ENCODE measurements at regions not wholly inside any gene's neighbourhood (a gene's known extent, or its start where the extent isn't known, plus 50 kb on each side); places are given as distances from the start of the nearest gene placed in this dataset.

- no peak overlapping the region for H3K27ac ChIP-seq
- intact Hi-C loops (cut with DNase I; ENCODE audit: low total_unique reads), result no loop called here
- H3K36me3 ChIP-seq, result no peaks in the 10 kb centered on the region
- peaks cover 0 to 17% (median 3%) of the 10 kb centered on the region in 7 donors for H3K27me3 ChIP-seq (replicated peaks in 1 of 7)
- no peaks in the 10 kb centered on the region for H3K9me3 ChIP-seq
- DNase-seq, result peak; percentile 30
- peaks cover 0 to 21% (median 8%) of the 10 kb centered on the region in 6 donors for H3K4me1 ChIP-seq
- WGBS, 5 donors, result 0 to 23% (median 14%) methylated on average over 1 of the region's 1 CpG
- H3K4me3 ChIP-seq, result no peak overlapping the region
- TF ChIP-seq POLR2A (IDR thresholded peaks at IDR 0.05), result no peak
- no peak for TF ChIP-seq CTCF (IDR thresholded peaks at IDR 0.05 in 8 of 11, conservative IDR thresholded peaks at IDR 0.05 in 3 of 11)
- no peak for TF ChIP-seq POLR2AphosphoS5 (IDR thresholded peaks at IDR 0.05)
These were observed 64.2 kb upstream of the ZNF599 start for GRCh38 chr19:34837262-34837661.

GRCh38 chr19:34835631-34836351, 62.8 kb upstream of the ZNF599 start:
- H3K4me3 ChIP-seq, result no peak overlapping the region
- no peak for TF ChIP-seq CTCF (IDR thresholded peaks at IDR 0.05 in 8 of 11, conservative IDR thresholded peaks at IDR 0.05 in 3 of 11)
- no peak for TF ChIP-seq POLR2AphosphoS5 (IDR thresholded peaks at IDR 0.05)
- TF ChIP-seq POLR2A (IDR thresholded peaks at IDR 0.05), result no peak
- H3K27me3 ChIP-seq (replicated peaks in 1 of 7), result peaks cover 0 to 17% (median 3%) of the 10 kb centered on the region in 7 donors
- intact Hi-C loops (cut with DNase I; ENCODE audit: low total_unique reads), result no loop called here
- 75 to 92% (median 89%) methylated on average over 7 of the region's 7 CpGs for whole genome bisulfite sequencing, 5 donors
- H3K4me1 ChIP-seq, result peaks cover 0 to 21% (median 8%) of the 10 kb centered on the region in 6 donors
- H3K9me3 ChIP-seq, result no peaks in the 10 kb centered on the region
- DNase-seq, result no peak
- H3K36me3 ChIP-seq, result no peaks in the 10 kb centered on the region
- H3K27ac ChIP-seq, result no peak overlapping the region

DNA sequence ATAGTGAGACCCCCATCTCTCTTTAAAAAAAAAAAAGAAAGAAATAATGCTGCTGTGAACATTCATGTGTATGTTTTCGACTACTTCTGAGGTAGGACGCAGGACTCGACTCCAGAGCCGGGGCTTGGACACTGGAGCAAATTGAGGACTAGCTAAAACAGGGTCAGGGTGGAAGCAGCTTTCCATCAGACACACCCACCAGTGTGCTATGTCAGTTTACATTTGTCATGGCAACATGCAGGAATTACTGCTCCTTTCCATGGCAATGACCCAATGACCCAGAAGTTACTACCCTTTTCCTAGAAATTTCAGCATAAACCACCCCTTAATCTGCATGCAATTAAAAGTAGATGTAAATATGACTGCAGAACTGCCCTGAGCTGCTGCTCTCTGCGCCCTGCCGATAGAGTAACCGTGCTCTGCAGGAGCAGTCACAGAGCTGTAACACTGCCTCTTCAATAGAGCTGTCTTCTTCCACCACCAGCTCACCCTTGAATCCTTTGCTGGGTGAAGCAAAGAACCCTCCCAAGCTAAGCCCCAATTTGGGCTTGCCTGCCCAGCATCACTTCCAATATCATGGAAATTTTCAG, 61.6 kb upstream of the ZNF599 start:
- H3K27me3 ChIP-seq (replicated peaks in 1 of 7), result peaks cover 0 to 17% (median 3%) of the 10 kb centered on the region in 7 donors
- H3K36me3 ChIP-seq, result no peaks in the 10 kb centered on the region
- no peak for DNase-seq
- peaks cover 0 to 21% (median 8%) of the 10 kb centered on the region in 6 donors for H3K4me1 ChIP-seq
- 77 to 95% (median 87%) methylated on average over 7 of the region's 7 CpGs for WGBS, 5 donors
- H3K27ac ChIP-seq, result no peak overlapping the region
- no peak for TF ChIP-seq CTCF (IDR thresholded peaks at IDR 0.05 in 8 of 11, conservative IDR thresholded peaks at IDR 0.05 in 3 of 11)
- TF ChIP-seq POLR2A (IDR thresholded peaks at IDR 0.05), result no peak
- no peak for TF ChIP-seq POLR2AphosphoS5 (IDR thresholded peaks at IDR 0.05)
- intact Hi-C loops (cut with DNase I; ENCODE audit: low total_unique reads), result no loop called here
- no peaks in the 10 kb centered on the region for H3K9me3 ChIP-seq
- H3K4me3 ChIP-seq, result no peak overlapping the region

GRCh38 chr19:34832581-34833112, 59.6 kb upstream of the ZNF599 start:
- Histone ChIP-seq H3K4me1 (peaks cover 0 to 5% (median 0%) of the 10 kb centered on the region in 6 donors), H3K36me3 (no peaks in the 10 kb centered on the region), H3K27ac (no peak overlapping the region), H3K27me3 (replicated peaks in 1 of 7) (peaks cover 0 to 4% (median 0%) of the 10 kb centered on the region in 7 donors), H3K9me3 (no peaks in the 10 kb centered on the region), H3K4me3 (no peak overlapping the region)
- DNase-seq, result no peak
- TF ChIP-seq POLR2A (IDR thresholded peaks at IDR 0.05) (no peak), CTCF (IDR thresholded peaks at IDR 0.05 in 8 of 11, conservative IDR thresholded peaks at IDR 0.05 in 3 of 11) (no peak), POLR2AphosphoS5 (IDR thresholded peaks at IDR 0.05) (no peak)
- intact Hi-C loops (cut with DNase I; ENCODE audit: low total_unique reads), result no loop called here
- 85 to 92% (median 88%) methylated on average over 37 of the region's 37 CpGs for WGBS, 5 donors
